Stomach (tissue), 4 donors: ENCODE measurements at regions not wholly inside any gene's neighbourhood (a gene's known extent, or its start where the extent isn't known, plus 50 kb on each side); places are given as distances from the start of the nearest gene placed in this dataset.

ENCODE experiments used
- CTCF ChIP-seq, 7 experiments: fragments of 450-650 bp in 4 of 7; fragments of 200-600 bp in 3 of 7; sonication (generic) in 3 of 7; IDR thresholded peaks; one replicate each; pipeline ENCODE4 v1.5.1; 2016 to 2019; ENCODE audit warnings: antibody characterized with exemption in 7 of 7, control low read depth in 2 of 7, mild to moderate bottlenecking in 1 of 7
- EP300 ChIP-seq: sonication (generic); formaldehyde crosslinking; IDR thresholded peaks from one replicate; pipeline ENCODE4 v1.6.1; 2017; ENCODE audit warnings: antibody characterized with exemption
- POLR2A ChIP-seq, 4 donors: fragments of 450-650 bp; IDR thresholded peaks; one replicate each; pipeline ENCODE4 v1.6.1; 2016; ENCODE audit warnings: antibody characterized with exemption in 4 of 4, control low read depth in 2 of 4, mild to moderate bottlenecking in 1 of 4, moderate library complexity in 1 of 4
- POLR2AphosphoS5 ChIP-seq, 3 donors: sonication (generic); formaldehyde crosslinking; IDR thresholded peaks; one replicate each; pipeline ENCODE4 v1.6.1; 2016; ENCODE audit warnings: antibody characterized with exemption in 3 of 3

- TF ChIP-seq CTCF (IDR thresholded peaks at IDR 0.05) = no peak
- TF ChIP-seq POLR2A (IDR thresholded peaks at IDR 0.05) = no peak
- no peak for TF ChIP-seq EP300
- TF ChIP-seq POLR2AphosphoS5 (IDR thresholded peaks at IDR 0.05) = no peak
These were observed 562.3 kb downstream of the MCTP2 start for GRCh38 chr15:94793641-94794040.
